LNCaP clone FGC (cell line): ENCODE measurements at regions not wholly inside any gene's neighbourhood (a gene's known extent, or its start where the extent isn't known, plus 50 kb on each side); places are given as distances from the start of the nearest gene placed in this dataset.

Source experiments
- DNase-seq: peaks from one replicate; pipeline ENCODE4 v3.0.0-alpha.2; 2011; ENCODE audit warnings: low read depth
- H3K4me3 ChIP-seq: 2 replicates; pipeline ENCODE4 v1.5.1; 2011; ENCODE audit warnings: mild to moderate bottlenecking, low read depth, low read length, control low read depth
- CTCF ChIP-seq: IDR thresholded peaks from 2 replicates; pipeline ENCODE4 v1.5.1; 2012; ENCODE audit warnings: mild to moderate bottlenecking; ENCODE audit not compliant: control insufficient read depth, insufficient read depth; ENCODE audit errors: extremely low read depth

GRCh38 chr15:36332896-36333295 is 246.5 kb upstream of the CDIN1 start:
- no peak overlapping the region for H3K4me3 ChIP-seq
- no peak for DNase-seq
- TF ChIP-seq CTCF = no peak

GRCh38 chr15:36334059-36334458 is 245.4 kb upstream of the CDIN1 start:
- no peak for DNase-seq
- no peak for TF ChIP-seq CTCF

GRCh38 chr15:36335224-36335623 is 244.2 kb upstream of the CDIN1 start:
- no peak for TF ChIP-seq CTCF
- no peak for DNase-seq

More at GRCh38 chr15:36334059-36334458, 245.4 kb upstream of the CDIN1 start:
- H3K4me3 ChIP-seq = no peak overlapping the region

GRCh38 chr15:36335659-36336058 is 243.8 kb upstream of the CDIN1 start:
- DNase-seq = no peak
- no peak for TF ChIP-seq CTCF
- H3K4me3 ChIP-seq = no peak overlapping the region

More at GRCh38 chr15:36335224-36335623, 244.2 kb upstream of the CDIN1 start:
- no peak overlapping the region for H3K4me3 ChIP-seq

- no peak for DNase-seq
- no peak for TF ChIP-seq CTCF
- no peak overlapping the region for H3K4me3 ChIP-seq
These were observed 234.5 kb upstream of the CDIN1 start for GRCh38 chr15:36344887-36345286.

GRCh38 chr15:36347272-36347858 is 232.1 kb upstream of the CDIN1 start:
- H3K4me3 ChIP-seq = no peak overlapping the region
- TF ChIP-seq CTCF = no peak
- no peak for DNase-seq

GRCh38 chr15:36356466-36356865 is 223.0 kb upstream of the CDIN1 start:
- no peak for DNase-seq
- H3K4me3 ChIP-seq = no peak overlapping the region

More at GRCh38 chr15:36356466-36356865, 223.0 kb upstream of the CDIN1 start:
- TF ChIP-seq CTCF = no peak
